Suppressor macrophage (primary cell): ENCODE measurements at regions not wholly inside any gene's neighbourhood (a gene's known extent, or its start where the extent isn't known, plus 50 kb on each side); places are given as distances from the start of the nearest gene placed in this dataset.
"Not testable (repeated sequence)": the region's sequence is repeated elsewhere in the genome, so short reads cannot be mapped to it uniquely, and the experiment has no call there.

Experiments used
- DNase-seq, 4 experiments: peaks; one replicate each; pipeline ENCODE4 v3.0.0-alpha.2; 2020 to 2022

DNA sequence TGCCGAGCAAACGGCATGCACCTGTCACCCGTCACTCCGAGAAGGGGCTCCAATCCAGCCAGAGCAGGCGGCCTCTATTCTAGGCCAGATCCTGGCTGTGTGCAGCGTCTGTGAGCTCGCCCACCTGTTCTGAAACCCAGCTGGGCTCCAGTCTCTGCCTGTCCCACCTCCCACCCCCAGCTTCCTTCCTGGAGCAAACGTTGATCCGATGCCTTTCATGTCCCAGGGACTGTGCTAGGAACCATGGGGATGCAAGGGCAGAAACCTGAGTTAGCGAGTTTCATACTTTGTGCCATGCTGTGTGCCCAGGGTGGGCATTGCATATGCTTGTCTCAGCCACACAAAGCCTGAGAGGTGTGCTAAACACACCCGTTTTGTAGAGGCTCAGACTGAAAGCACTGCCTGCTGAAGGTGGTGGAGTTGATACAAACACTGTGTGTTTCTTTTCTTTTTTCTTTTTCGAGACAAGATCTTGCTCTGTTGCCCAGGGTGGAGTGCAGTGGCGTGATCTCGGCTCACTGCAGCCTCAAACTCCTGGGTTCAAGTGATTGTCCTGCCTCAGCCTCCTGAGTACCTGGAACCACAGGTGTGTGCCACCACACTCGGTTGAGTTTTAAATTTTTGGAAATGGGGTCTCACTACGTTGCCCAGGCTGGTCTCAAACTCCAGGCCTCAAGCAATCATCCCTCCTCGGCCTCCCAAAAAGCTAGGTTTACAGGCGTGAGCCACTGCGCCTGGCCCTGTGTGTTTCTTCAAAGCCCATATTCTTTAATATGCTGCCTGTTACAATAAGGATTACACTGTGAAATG is 84.1 kb upstream of the MED13L start:
- peak in 1 of 4 experiments; percentile 22 for DNase-seq

DNA sequence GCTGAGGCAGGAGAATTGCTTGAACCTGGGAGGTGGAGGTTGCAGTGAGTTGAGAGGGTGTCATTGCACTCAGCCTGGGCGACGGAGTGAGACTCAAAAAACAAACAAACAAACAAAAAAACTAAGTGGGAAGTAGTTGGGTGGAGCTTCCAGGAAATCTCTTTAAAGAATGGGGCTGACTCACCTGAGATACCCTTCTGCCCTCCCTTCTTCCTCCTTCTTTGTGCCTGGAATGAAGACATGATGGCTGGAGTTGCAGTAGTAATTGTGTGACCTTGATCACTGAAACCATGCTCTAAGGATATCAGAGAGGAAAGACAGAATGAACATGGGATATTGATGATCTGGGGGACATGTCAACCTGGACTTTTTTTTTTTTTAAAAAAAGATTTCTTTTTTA is 87.6 kb upstream of the MED13L start:
- no peak for DNase-seq

DNA sequence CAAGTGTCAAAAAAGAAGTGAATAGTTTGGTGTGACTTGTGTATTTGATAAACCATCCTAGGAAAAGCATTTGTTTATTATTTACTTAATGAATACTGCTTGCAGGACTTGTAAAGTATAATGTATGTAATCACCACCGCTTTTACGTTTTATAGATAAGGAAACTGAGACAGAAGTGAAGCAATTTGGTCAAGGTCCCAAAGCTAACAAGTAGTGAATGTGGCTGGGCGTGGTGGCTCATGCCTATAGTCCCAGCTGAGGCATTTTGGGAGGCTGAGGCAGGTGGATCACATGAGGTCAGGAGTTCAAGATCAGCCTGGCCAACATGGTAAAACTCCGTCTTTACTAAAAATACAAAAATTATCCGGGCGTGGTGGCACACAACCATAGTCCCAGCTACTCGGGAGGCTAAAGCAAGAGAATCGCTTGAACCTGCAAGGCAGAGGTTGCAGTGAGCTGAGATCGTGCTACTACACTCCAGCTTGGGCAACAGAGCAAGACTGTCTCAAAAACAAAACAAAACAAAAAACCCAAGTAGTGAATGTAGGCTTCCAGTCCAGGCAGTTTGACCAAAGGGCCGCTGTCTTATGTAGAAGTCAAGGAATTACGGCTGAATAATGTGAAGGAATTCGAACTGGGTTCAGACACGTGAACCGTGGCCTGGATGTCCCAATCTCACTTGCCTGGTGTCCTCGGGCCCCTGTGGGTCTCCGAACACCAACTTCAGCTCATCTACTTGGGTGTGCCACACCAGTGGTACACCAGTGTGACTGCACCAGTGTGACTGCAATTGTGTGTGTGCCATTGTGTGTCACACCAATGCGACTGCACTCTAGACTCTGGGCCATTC is 88.3 kb upstream of the MED13L start:
- DNase-seq = no peak

DNA sequence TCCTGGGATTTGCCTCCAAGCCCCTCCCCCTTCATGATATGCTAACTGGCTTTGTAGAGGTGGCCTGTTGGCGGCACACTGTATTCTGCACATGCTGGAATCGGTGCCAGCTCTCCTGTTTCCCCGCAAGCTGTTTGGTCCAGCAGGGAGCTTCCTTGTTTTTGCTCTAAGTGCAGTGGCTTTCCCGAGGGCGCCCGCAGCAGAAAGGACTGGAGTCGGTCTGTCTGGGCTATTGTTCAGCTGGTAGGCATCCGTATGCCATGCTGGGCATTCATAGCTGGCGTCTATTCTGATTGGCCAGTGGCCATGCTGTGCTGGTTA is 88.9 kb upstream of the MED13L start:
- DNase-seq = no peak

DNA sequence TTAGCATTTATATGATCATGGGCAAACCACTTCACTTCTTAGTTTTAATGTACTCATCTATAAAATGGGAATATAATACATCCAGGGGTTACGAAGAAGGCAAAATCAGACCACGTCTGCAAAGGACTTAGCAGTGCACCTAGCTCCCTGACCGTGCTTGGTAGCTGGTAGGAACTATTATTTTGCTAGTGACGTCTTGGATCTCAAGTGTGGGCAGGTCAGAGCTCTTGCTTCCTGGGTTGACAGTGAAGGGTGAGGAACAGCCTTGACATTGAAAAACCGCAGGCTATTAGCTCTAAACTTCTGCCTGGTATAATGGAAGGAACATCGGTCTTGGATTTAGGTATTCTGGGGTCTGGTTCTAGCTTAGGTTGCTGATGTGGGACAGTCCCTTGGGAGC is 89.3 kb upstream of the MED13L start:
- DNase-seq = no peak

DNA sequence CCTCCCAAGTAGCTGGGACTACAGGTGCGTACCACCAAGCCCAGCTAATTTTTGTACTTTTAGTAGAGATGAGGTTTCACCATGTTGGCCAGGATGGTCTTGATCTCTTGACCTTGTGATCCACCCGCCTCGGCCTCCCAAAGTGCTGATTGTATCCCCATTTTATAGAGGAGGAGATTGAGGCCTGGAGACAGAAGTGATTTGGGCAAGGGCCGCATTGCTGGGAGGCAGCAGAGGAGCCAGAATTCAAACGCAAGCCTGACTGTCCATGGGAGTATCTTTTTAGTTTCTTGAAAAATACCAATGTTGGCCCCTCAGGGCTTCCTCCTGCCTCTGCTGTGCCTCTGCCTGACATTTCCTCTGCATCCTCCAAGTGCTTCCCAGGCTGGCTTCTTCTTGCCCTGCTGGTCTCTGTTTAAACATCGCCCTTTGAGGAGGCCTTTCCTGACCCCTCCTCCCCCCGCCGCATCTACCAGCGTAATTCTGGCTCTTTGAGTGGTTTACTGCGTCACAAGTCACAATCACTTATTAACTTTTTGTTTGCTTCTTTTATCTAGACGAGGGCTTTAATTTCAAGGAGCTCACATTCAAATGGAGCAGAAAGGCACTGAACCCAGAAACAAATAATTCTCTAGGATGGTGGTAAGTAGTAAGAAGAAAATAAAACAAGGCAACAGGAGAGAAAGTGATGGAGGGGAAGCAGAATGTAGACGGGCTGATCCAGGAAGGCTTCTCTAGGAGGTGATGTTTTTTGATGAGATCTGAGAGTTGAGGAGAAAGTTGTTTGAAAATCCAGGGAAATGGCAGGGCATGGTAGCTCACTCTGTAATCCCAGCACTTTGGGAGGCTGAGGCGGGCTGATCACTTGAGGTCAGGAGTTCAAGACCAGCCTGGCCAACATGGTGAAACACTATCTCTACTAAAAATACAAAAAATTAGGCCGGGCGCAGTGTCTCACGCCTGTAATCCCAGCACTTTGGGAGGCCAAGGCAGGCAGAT is 91.0 kb upstream of the MED13L start:
- DNase-seq = no peak

DNA sequence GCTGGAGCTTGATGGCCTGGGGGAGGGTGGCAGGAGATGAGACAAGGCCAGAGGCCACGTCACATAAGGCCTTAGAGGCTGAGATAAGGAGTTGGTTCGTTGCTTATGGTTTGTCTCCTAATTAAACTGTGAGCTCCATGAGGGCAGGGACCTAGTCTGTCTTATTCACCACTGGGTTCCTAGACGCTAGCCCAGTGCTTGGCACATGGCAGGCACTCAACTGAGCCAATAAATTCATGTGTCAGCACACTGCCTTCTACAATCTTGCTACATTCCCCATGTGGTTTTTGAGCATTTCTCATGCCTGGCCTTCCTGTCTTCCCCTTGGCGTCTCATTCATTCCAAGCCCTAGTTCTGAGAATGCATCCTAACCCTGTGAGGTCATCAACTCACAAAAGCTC is 92.5 kb upstream of the MED13L start:
- DNase-seq = no peak

- no peak for DNase-seq
Measured at GRCh38 chr12:116370886-116371580, 93.5 kb upstream of the MED13L start.

- no peak for DNase-seq
Measured at GRCh38 chr12:116372815-116373214, 95.3 kb upstream of the MED13L start.

DNA sequence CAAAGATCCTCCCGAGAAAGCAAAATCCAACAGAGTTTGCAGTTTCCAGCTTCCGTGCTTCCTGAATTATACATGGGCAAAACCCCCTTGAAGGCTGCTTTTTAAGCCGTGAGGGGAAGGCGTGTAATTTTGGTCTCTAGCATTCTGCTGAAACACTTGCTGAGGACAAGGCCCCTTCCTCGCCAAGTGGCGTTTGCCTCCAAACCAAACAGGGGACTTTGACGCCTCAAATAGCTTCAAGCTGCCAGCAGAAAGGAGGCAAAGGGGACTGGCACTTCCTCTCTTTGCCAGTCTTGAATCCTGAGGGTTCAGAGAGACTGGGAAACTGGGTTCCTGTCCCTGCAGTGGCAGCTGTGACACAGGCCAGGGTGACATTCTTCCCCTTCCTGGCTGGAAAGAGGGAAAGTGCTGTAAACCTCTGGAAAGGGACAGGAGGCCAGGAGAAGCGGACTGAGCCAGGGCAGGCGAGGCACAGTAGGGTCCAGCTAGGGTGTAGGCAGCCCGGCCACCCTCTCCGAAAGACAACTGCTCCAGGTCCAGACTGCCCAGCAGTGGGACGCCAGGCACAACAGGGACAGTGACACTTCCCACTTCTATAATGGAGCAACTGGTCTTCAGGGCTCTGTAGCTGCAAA is 96.2 kb upstream of the MED13L start:
- DNase-seq = peak in 3 of 4 experiments; percentile 33 to 54 (median 38)

DNA sequence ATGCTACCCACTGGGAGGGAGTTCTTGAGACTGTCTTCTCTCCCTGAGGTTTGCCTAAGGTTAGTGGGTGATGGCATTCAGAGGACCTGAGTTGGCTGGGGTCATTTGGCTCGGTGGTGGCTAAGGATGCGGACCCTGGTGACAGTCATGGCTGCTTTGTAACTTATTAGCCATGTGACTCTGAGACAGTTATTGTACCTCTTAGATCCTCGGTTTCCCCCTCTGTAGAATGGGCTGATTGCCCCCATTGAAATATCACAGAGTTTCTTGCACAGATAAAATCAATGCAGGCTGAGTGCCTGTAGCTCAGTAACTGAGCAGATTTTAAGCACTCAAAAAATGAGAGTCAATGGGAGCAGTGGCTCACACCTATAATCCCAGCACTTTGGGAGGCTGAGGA is 96.7 kb upstream of the MED13L start:
- no peak for DNase-seq

DNA sequence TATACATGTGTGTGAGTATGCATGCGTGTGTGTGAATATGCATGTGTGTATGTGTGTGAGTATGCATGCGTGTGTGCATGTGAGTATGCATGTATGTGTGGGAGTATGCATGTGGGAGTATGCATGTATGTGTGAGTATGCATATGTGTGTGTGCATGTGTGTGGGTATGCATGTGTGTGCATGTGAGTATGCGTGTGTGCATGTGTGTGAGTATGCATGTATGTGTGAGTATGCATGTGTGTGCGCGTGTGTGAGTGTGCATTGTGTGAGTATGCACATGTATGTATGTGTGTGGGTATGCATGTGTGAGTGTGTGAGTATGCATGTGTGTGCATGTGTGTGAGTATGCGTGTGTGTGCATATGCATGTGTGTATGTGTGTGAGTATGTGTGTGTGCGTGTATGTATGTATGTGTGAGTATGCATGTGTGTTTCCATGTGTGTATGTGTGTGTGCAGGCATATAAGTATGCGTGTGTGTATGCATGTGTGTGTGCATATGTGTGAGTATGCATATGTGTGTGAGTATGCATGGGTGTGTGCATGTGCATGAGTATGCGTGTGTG is 97.9 kb upstream of the MED13L start:
- DNase-seq = no peak

DNA sequence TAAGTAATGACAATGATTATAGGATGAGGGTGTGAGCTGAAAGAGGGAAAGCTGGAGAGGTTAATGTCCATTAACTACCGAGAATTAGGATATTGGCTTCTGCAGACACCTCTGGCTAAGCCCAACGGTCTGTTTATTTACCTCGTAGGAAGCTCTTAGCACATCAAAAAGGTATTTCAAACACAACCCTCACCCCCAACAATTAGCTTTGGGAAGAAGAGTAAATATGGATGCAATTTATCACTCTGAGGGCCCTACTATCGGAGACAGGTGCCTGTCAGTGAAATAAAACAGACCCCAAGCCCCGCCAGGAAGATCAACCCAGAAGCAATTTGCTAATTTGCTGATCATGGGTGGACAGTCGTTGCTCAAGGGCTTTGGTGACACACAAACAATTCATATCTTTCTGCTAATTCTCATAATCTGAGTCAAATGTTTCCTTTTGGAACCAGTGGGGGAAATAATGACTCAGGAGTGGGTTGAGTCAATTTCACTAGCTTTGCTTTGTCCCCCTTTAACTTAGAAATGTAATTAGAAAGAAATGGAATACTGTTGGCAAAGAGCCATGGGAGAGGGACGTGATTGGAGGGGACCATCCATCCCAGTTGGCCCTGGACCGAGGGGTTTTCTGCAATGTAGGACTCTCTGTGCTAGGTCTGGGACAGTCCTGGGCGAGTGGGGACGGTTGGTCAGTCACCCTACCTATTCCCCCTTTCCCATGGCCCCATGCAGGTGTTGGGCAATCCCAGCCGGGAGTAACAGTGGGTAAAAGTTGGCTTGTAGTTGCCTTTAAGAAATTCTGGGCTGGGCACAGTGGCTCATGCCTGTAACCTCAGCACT is 99.1 kb upstream of the MED13L start:
- peak in 2 of 4 experiments; percentile 40 to 47 for DNase-seq

DNA sequence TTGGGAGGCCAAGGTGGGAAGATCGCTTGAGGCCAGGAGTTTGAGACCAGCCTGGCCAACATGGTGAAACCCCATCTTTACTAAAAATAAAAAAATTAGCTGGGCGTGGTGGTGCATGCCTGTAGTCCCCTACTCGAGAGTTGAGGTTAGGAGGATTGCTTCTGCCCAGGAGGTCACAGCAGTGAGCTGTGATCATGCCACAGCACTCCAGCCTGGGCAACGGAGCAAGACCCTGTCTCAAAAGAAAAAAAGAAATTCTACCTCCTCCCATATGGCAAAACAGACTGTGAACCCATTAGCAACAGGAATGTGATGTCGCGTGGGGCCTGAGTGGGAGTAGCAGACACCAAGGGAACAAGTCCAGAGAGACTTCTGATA is 99.7 kb upstream of the MED13L start:
- not testable (repeated sequence) for DNase-seq

- DNase-seq = no peak
Measured at GRCh38 chr12:116378002-116378401, 100.5 kb upstream of the MED13L start.

GRCh38 chr12:116380108-116380507 is 102.6 kb upstream of the MED13L start:
- DNase-seq = peak; percentile 31 to 67 (median 62)

DNA sequence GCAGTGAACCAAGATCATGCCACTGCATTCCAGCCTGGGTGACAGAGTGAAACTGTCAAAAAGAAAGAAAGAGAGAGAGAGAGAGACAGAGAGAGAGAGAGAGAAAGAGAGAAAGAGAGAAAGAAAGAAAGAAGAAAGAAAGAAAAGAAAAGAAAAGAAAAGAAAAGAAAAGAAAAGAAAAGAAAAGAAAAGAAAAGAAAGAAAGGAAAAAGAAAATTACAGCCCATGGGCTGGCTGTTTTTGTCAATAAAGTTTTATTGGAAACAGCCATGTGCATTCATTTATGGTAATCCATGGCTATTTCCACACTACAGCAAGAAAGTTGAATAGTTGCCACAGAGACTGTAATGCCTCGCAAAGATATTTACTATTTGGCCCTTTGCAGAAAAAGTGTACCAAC is 103.2 kb upstream of the MED13L start:
- DNase-seq = not testable (repeated sequence)

DNA sequence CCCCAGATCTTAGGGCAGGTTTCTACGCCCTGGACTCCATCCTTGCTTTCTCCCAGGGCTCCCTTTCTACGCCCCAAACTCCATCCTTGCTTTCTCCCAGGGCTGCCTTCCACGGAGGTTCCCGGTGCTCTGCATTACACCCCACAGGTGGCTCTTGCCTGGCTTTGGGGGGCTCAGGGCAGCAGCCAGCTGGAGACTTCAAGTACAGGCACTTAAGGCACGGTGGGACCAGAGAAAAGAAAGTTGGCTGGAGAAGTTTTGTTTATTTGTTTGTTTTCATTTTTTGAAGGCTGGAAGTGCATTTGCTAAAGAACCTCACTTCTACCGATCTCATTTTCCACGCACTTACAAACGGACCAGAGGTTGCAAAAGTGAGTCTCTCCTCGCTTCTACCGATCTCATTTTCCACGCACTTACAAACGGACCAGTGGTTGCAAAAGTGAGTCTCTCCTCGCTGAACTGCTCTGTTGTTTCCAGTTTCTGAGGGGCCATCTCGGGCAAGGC is 103.8 kb upstream of the MED13L start:
- no peak for DNase-seq

GRCh38 chr12:116381744-116382685 is 104.5 kb upstream of the MED13L start:
- DNase-seq = no peak
